Glomerular endothelial cell (primary cell): ENCODE measurements at regions not wholly inside any gene's neighbourhood (a gene's known extent, or its start where the extent isn't known, plus 50 kb on each side); places are given as distances from the start of the nearest gene placed in this dataset.

Experiments used
- DNase-seq: peaks from one replicate; pipeline ENCODE4 v3.0.0-alpha.2; 2011; ENCODE audit warnings: low read depth, low spot score; ENCODE audit errors: extremely low read depth

- DNase-seq, result no peak
Measured at GRCh38 chr4:134278675-134279074, 77.1 kb upstream of the PABPC4L start.

- DNase-seq, result no peak
Measured at GRCh38 chr4:134276476-134276875, 74.9 kb upstream of the PABPC4L start.

- no peak for DNase-seq
Measured at GRCh38 chr4:134260126-134260525, 58.5 kb upstream of the PABPC4L start.
